Retinal pigment epithelial cell (primary cell): ENCODE measurements at regions not wholly inside any gene's neighbourhood (a gene's known extent, or its start where the extent isn't known, plus 50 kb on each side); places are given as distances from the start of the nearest gene placed in this dataset.

Source experiments
- DNase-seq: peaks from one replicate; pipeline ENCODE4 v3.0.0-alpha.2; 2010; ENCODE audit warnings: low read depth
- H3K4me3 ChIP-seq: 2 replicates; pipeline ENCODE4 v1.5.1; 2011; ENCODE audit warnings: mild to moderate bottlenecking, low read length, control low read depth, moderate library complexity
- TF ChIP-seq, protein P1 (sequence below): conservative IDR thresholded peaks from 2 replicates; pipeline ENCODE4 v1.5.1; 2011; ENCODE audit warnings: low read depth, low read length, control low read depth, inconsistent platforms

DNA sequence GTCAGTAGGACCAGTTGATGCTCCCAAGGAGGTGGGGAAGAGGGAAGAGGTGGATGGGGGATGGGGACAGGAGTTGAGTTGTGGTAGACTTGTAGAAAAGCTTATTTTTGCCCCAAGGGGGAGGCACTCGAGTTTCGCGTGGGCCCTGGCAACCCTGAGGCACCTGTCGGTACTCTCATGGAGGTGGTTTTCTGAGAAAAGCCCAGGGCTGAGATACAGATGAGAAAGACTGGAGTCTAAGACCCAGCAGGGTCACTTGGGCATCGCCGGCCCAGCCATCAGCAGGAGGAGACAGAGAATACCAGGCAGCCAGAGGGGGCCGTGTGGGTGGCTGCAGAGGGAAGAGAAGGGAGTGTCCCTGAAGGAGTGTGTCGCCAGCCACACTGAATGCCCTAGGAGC lies 57.7 kb upstream of the HPCAL1 start:
- no peak for DNase-seq
- TF ChIP-seq, protein P1, sequence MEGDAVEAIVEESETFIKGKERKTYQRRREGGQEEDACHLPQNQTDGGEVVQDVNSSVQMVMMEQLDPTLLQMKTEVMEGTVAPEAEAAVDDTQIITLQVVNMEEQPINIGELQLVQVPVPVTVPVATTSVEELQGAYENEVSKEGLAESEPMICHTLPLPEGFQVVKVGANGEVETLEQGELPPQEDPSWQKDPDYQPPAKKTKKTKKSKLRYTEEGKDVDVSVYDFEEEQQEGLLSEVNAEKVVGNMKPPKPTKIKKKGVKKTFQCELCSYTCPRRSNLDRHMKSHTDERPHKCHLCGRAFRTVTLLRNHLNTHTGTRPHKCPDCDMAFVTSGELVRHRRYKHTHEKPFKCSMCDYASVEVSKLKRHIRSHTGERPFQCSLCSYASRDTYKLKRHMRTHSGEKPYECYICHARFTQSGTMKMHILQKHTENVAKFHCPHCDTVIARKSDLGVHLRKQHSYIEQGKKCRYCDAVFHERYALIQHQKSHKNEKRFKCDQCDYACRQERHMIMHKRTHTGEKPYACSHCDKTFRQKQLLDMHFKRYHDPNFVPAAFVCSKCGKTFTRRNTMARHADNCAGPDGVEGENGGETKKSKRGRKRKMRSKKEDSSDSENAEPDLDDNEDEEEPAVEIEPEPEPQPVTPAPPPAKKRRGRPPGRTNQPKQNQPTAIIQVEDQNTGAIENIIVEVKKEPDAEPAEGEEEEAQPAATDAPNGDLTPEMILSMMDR: no peak

DNA sequence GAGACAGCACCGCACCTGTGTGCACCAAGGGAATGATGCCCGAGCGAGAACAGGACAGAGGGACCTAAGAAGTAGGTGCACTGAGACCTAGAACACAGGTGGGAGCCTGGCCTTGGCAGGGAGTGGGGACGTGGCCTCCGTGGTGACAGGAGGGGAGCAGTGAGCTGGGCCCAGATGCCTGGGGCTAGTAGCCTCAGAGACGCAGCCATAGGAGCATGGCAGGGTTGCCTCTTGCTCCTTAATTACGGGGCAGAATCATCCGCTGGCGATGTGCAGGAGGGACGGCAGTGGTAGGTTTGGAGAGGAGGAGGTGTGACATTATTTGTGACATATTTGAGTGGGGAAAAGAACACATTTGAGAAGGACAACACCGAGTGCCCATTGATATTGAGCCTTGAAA lies 57.0 kb upstream of the HPCAL1 start:
- TF ChIP-seq, protein P1: no peak
- no peak for DNase-seq
- no peak overlapping the region for H3K4me3 ChIP-seq

More for the DNA sequence above, 57.7 kb upstream of the HPCAL1 start:
- H3K4me3 ChIP-seq: no peak overlapping the region

DNA sequence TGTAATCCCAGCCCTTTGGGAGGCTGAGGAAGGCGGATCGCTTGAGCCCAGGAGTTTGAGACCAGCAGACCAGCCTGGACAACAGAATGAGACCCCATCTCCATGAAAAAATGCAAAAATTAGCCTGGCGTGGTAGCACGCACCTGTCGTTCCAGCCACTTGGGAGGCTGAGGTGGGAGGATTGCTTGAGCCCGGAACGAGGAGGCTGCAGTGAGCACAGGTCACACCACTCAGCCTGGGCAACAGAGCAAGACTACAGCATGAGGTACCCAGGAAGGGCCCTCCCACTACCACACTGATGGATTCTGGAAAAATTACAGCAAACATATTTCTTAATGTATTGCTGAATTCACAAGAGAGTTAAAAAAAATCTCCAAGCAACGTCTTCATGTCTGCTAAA lies 56.3 kb upstream of the HPCAL1 start:
- no peak overlapping the region for H3K4me3 ChIP-seq
- TF ChIP-seq, protein P1: no peak
- no peak for DNase-seq

DNA sequence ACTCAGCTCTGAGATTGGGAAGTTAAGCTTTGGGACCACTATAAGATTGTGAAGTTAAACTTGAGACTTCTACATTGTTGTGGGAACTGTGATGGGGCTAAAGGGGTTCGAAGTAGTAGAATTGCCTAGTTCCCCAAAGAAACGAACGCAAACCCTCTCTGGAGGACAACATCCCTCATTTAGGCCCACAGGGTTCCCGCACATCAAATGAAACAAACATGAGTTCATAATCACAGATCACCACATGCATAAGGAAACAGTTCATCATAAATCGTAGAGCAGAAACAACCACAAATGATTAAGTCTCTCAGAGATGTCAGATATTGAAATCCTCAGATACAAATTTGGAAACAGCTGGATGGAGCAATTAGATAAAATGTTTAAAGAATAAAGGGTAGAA lies 55.9 kb upstream of the HPCAL1 start:
- no peak for DNase-seq
- TF ChIP-seq, protein P1: no peak
- no peak overlapping the region for H3K4me3 ChIP-seq

DNA sequence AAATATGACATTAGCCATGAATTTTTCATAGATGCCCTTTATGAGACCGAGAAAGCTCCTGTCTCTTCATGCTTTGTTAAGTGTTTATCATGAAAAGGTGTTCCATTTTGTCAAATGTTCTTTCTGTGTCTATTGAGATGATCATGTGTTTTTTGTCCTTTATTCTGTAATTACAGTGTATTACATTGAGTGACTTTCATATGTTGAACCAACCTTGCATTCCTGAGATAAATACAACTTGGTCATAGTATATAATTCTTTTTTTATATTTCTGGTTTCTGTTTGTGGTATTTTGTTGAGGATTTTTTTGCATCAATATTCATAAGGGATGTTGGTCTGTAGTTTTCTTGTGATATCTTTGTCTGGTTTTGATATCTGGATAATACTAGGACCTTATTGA lies 52.9 kb upstream of the HPCAL1 start:
- no peak overlapping the region for H3K4me3 ChIP-seq
- TF ChIP-seq, protein P1: no peak
- DNase-seq: no peak

DNA sequence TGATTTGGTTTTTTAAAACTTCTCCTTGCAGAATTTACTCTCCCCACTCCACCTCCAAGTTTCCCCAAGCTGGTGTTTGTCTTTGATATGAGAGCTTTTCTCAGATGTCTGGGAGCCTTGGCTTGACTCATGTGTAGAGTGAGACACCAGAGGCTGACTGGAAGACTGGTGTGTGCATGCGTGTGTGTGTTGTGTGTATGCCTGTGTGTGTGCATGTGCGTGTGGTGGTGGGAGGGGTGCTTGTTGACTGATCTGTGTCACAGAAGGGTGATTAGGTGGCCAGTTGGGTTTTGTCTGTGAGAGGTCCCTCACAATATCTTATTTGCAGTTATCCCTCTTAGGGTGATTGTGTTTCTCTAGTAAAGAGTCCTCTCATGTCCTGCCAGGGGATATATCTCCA lies 50.5 kb upstream of the HPCAL1 start:
- no peak for DNase-seq
- H3K4me3 ChIP-seq: no peak overlapping the region
- TF ChIP-seq, protein P1: no peak

DNA sequence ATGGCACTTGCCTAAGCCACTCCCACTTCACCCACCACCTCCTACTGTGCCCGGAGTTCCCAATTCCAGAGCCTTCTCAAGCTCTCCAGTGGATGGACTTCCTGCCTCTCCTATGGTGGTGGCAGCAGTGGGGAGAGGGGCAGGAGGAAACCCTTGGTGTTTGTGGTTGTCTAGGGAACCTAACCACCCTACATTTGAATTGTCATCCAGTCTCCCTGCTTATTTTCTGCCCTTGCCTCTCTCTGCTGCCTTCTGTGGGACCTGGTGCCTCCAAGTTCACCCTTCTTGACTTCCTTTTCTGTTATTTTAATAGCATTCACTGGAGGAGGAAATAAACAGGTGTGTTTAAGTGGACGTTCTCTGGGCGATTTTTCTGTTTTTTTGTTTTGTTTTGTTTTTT lies 50.0 kb upstream of the HPCAL1 start:
- TF ChIP-seq, protein P1: no peak
- no peak for DNase-seq
- no peak overlapping the region for H3K4me3 ChIP-seq
